Tibial artery (tissue), 4 donors: ENCODE measurements at regions not wholly inside any gene's neighbourhood (a gene's known extent, or its start where the extent isn't known, plus 50 kb on each side); places are given as distances from the start of the nearest gene placed in this dataset.

ENCODE experiments used
- DNase-seq, 2 donors: peaks; one replicate each; pipeline ENCODE4 v3.0.0-alpha.2; 2019
- H3K27ac ChIP-seq, 2 donors: fragments of 200-600 bp; sonication (generic) in 1 of 2; 1 replicate in 1 of 2; 2 replicates in 1 of 2; pipeline ENCODE4 v1.5.1; 2018 to 2019; ENCODE audit warnings: mild to moderate bottlenecking in 1 of 2
- H3K27me3 ChIP-seq, 2 donors: fragments of 200-600 bp; sonication (generic) in 1 of 2; one replicate each; pipeline versions ENCODE4 v1.5.1 to v1.6.0; 2016 to 2019
- H3K36me3 ChIP-seq, 3 donors: fragments of 200-600 bp; sonication (generic) in 2 of 3; one replicate each; pipeline ENCODE4 v1.5.1; 2016 to 2019; ENCODE audit warnings: mild to moderate bottlenecking in 2 of 3
- H3K4me1 ChIP-seq, 4 donors: fragments of 200-600 bp; sonication (generic) in 2 of 4; 1 replicate in 3 of 4; 2 replicates in 1 of 4; pipeline ENCODE4 v1.5.1; 2016 to 2019
- H3K4me3 ChIP-seq, 2 donors: fragments of 200-600 bp; sonication (generic) in 1 of 2; 1 replicate in 1 of 2; 2 replicates in 1 of 2; pipeline ENCODE4 v1.5.1; 2018 to 2019; ENCODE audit warnings: mild to moderate bottlenecking in 2 of 2
- H3K9me3 ChIP-seq, 3 donors: fragments of 200-600 bp; sonication (generic) in 1 of 3; one replicate each; pipeline ENCODE4 v1.5.1; 2016 to 2019
- intact Hi-C: fragments of 100-400 bp; cut with DNase I; formaldehyde crosslinking; loops from one replicate; pipeline ENCODE4 v1.15.0; 2023; ENCODE audit warnings: low total_unique reads
- TF ChIP-seq, protein P1 (sequence below), 2 experiments: fragments of 200-600 bp in 1 of 2; fragments of 450-650 bp in 1 of 2; IDR thresholded peaks; one replicate each; pipeline ENCODE4 v1.5.1; 2017 to 2019; ENCODE audit warnings: antibody characterized with exemption in 2 of 2, mild to moderate bottlenecking in 1 of 2, moderate library complexity in 1 of 2

- TF ChIP-seq, protein P1, sequence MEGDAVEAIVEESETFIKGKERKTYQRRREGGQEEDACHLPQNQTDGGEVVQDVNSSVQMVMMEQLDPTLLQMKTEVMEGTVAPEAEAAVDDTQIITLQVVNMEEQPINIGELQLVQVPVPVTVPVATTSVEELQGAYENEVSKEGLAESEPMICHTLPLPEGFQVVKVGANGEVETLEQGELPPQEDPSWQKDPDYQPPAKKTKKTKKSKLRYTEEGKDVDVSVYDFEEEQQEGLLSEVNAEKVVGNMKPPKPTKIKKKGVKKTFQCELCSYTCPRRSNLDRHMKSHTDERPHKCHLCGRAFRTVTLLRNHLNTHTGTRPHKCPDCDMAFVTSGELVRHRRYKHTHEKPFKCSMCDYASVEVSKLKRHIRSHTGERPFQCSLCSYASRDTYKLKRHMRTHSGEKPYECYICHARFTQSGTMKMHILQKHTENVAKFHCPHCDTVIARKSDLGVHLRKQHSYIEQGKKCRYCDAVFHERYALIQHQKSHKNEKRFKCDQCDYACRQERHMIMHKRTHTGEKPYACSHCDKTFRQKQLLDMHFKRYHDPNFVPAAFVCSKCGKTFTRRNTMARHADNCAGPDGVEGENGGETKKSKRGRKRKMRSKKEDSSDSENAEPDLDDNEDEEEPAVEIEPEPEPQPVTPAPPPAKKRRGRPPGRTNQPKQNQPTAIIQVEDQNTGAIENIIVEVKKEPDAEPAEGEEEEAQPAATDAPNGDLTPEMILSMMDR (IDR thresholded peaks at IDR 0.05) = no peak
- Histone ChIP-seq H3K36me3 (no peaks in the 10 kb centered on the region), H3K27me3 (no peaks in the 10 kb centered on the region), H3K4me1 (peaks cover 0 to 24% (median 12%) of the 10 kb centered on the region in 4 donors), H3K27ac (no peak overlapping the region), H3K9me3 (no peaks in the 10 kb centered on the region), H3K4me3 (no peak overlapping the region)
- no peak for DNase-seq
- intact Hi-C loops = no loop called here
Observed at GRCh38 chr5:89932771-89933181, 476.8 kb downstream of the CETN3 start.

GRCh38 chr5:89930591-89931392, 478.8 kb downstream of the CETN3 start:
- H3K27me3 ChIP-seq = no peaks in the 10 kb centered on the region
- H3K4me1 ChIP-seq = peaks cover 0 to 24% (median 12%) of the 10 kb centered on the region in 4 donors
- TF ChIP-seq, protein P1 (IDR thresholded peaks at IDR 0.05) = no peak
- H3K36me3 ChIP-seq = no peaks in the 10 kb centered on the region
- intact Hi-C loops = no loop called here
- no peak overlapping the region for H3K4me3 ChIP-seq
- H3K9me3 ChIP-seq = no peaks in the 10 kb centered on the region
- no peak overlapping the region for H3K27ac ChIP-seq
- DNase-seq = no peak

- peaks cover 0 to 24% (median 12%) of the 10 kb centered on the region in 4 donors for H3K4me1 ChIP-seq
- TF ChIP-seq, protein P1 (IDR thresholded peaks at IDR 0.05) = no peak
- DNase-seq = no peak
- H3K27ac ChIP-seq = no peak overlapping the region
- H3K27me3 ChIP-seq = no peaks in the 10 kb centered on the region
- H3K4me3 ChIP-seq = no peak overlapping the region
- H3K9me3 ChIP-seq = no peaks in the 10 kb centered on the region
- intact Hi-C loops = no loop called here
- H3K36me3 ChIP-seq = no peaks in the 10 kb centered on the region
Observed at GRCh38 chr5:89929834-89930233, 479.7 kb downstream of the CETN3 start.

- Histone ChIP-seq H3K27me3 (no peaks in the 10 kb centered on the region), H3K36me3 (no peaks in the 10 kb centered on the region), H3K4me1 (peaks cover 0 to 24% (median 12%) of the 10 kb centered on the region in 4 donors), H3K4me3 (no peak overlapping the region), H3K27ac (no peak overlapping the region), H3K9me3 (no peaks in the 10 kb centered on the region)
- TF ChIP-seq, protein P1 (IDR thresholded peaks at IDR 0.05) = no peak
- DNase-seq = no peak
- intact Hi-C loops = no loop called here
Observed at GRCh38 chr5:89929173-89929572, 480.4 kb downstream of the CETN3 start.

GRCh38 chr5:89922161-89922560, 487.4 kb downstream of the CETN3 start:
- intact Hi-C loops = no loop called here
- DNase-seq = no peak
- no peaks in the 10 kb centered on the region for H3K4me1 ChIP-seq
- H3K9me3 ChIP-seq = no peaks in the 10 kb centered on the region
- no peak overlapping the region for H3K27ac ChIP-seq
- TF ChIP-seq, protein P1 (IDR thresholded peaks at IDR 0.05) = no peak
- H3K36me3 ChIP-seq = no peaks in the 10 kb centered on the region
- H3K27me3 ChIP-seq = no peaks in the 10 kb centered on the region
- H3K4me3 ChIP-seq = no peak overlapping the region
